Colonic mucosa (tissue), 4 donors: ENCODE measurements at regions not wholly inside any gene's neighbourhood (a gene's known extent, or its start where the extent isn't known, plus 50 kb on each side); places are given as distances from the start of the nearest gene placed in this dataset.

Source experiments
- DNase-seq: peaks from one replicate; pipeline ENCODE4 v3.0.0-alpha.2; 2020
- H3K27ac ChIP-seq: fragments of 200-600 bp; one replicate; pipeline ENCODE4 v1.8.0; 2021
- H3K27me3 ChIP-seq: fragments of 200-600 bp; one replicate; pipeline ENCODE4 v1.8.0; 2021
- H3K36me3 ChIP-seq: fragments of 200-600 bp; one replicate; pipeline ENCODE4 v1.8.0; 2021
- H3K4me1 ChIP-seq: fragments of 200-600 bp; one replicate; pipeline ENCODE4 v1.8.0; 2021; ENCODE audit warnings: mild to moderate bottlenecking
- H3K4me3 ChIP-seq: fragments of 200-600 bp; one replicate; pipeline ENCODE4 v1.8.0; 2021
- H3K9ac ChIP-seq, 2 donors: one replicate each; pipeline ENCODE4 v1.7.0; 2013; ENCODE audit warnings: control low read depth in 2 of 2, low read depth in 2 of 2, low read length in 2 of 2
- H3K9me3 ChIP-seq: fragments of 200-600 bp; one replicate; pipeline ENCODE4 v1.8.0; 2021
- CTCF ChIP-seq: fragments of 200-600 bp; IDR thresholded peaks from one replicate; pipeline ENCODE4 v1.8.0; 2022; ENCODE audit warnings: antibody characterized with exemption, mild to moderate bottlenecking
- intact Hi-C: fragments of 100-400 bp; cut with DNase I; formaldehyde crosslinking; loops from one replicate; pipeline ENCODE4 v1.14.1; 2022
- donor health status: healthy.
- donor health status: DM: no; HTN: no; CAD: no.
- donor health status: DM: no; HTN: no; CAD: no.

- H3K9ac ChIP-seq, result no peak overlapping the region
- no peak for TF ChIP-seq CTCF
- H3K4me1 ChIP-seq, result no peaks in the 10 kb centered on the region
- no peaks in the 10 kb centered on the region for H3K36me3 ChIP-seq
- H3K4me3 ChIP-seq, result no peak overlapping the region
- no peaks in the 10 kb centered on the region for H3K27me3 ChIP-seq
- no peaks in the 10 kb centered on the region for H3K9me3 ChIP-seq
- H3K27ac ChIP-seq, result no peak overlapping the region
- intact Hi-C loops, result no loop called here
- no peak for DNase-seq
Observed at GRCh38 chr5:2887481-2888348, 136.2 kb upstream of the IRX2 start.

GRCh38 chr5:2886531-2886930 lies 135.1 kb upstream of the IRX2 start:
- Histone ChIP-seq H3K9ac (no peak overlapping the region), H3K36me3 (no peaks in the 10 kb centered on the region), H3K9me3 (no peaks in the 10 kb centered on the region), H3K4me1 (no peaks in the 10 kb centered on the region), H3K4me3 (no peak overlapping the region), H3K27me3 (no peaks in the 10 kb centered on the region), H3K27ac (no peak overlapping the region)
- no peak for TF ChIP-seq CTCF
- DNase-seq, result no peak
- intact Hi-C loops, result no loop called here

- no peak overlapping the region for H3K9ac ChIP-seq
- no peak for TF ChIP-seq CTCF
- H3K4me3 ChIP-seq, result no peak overlapping the region
- H3K27ac ChIP-seq, result no peak overlapping the region
- no peaks in the 10 kb centered on the region for H3K27me3 ChIP-seq
- H3K36me3 ChIP-seq, result no peaks in the 10 kb centered on the region
- DNase-seq, result no peak
- H3K9me3 ChIP-seq, result peaks cover 5% of the 10 kb centered on the region
- H3K4me1 ChIP-seq, result no peaks in the 10 kb centered on the region
- intact Hi-C loops, result no loop called here
Observed at GRCh38 chr5:2883771-2884170, 132.3 kb upstream of the IRX2 start.

- intact Hi-C loops, result no loop called here
- Histone ChIP-seq H3K36me3 (no peaks in the 10 kb centered on the region), H3K9me3 (peaks cover 5% of the 10 kb centered on the region), H3K4me3 (no peak overlapping the region), H3K4me1 (no peaks in the 10 kb centered on the region), H3K9ac (no peak overlapping the region), H3K27ac (no peak overlapping the region), H3K27me3 (no peaks in the 10 kb centered on the region)
- no peak for TF ChIP-seq CTCF
- DNase-seq, result no peak
Observed at GRCh38 chr5:2879701-2880100, 128.2 kb upstream of the IRX2 start.

GRCh38 chr5:2877522-2877921 lies 126.0 kb upstream of the IRX2 start:
- Histone ChIP-seq H3K4me3 (no peak overlapping the region), H3K9ac (no peak overlapping the region), H3K9me3 (peaks cover 5% of the 10 kb centered on the region), H3K27ac (no peak overlapping the region), H3K27me3 (no peaks in the 10 kb centered on the region), H3K36me3 (no peaks in the 10 kb centered on the region), H3K4me1 (no peaks in the 10 kb centered on the region)
- intact Hi-C loops, result no loop called here
- no peak for DNase-seq
- TF ChIP-seq CTCF, result no peak
